Adrenal gland (tissue), 5 donors: ENCODE measurements at regions not wholly inside any gene's neighbourhood (a gene's known extent, or its start where the extent isn't known, plus 50 kb on each side); places are given as distances from the start of the nearest gene placed in this dataset.

Source experiments
- POLR2A ChIP-seq, 2 donors: fragments of 450-650 bp; IDR thresholded peaks; one replicate each; pipeline ENCODE4 v1.6.1; 2017; ENCODE audit warnings: antibody characterized with exemption in 2 of 2, mild to moderate bottlenecking in 2 of 2, moderate library complexity in 1 of 2
- TF ChIP-seq, protein P1 (sequence below), 6 experiments: fragments of 450-650 bp in 4 of 6; fragments of 200-600 bp in 2 of 6; sonication (generic) in 1 of 6; IDR thresholded peaks; 1 replicate in 5 of 6; 2 replicates in 1 of 6; pipeline versions ENCODE4 v1.5.1 to v1.8.0; 2016 to 2021; ENCODE audit warnings: antibody characterized with exemption in 6 of 6, mild to moderate bottlenecking in 2 of 6, moderate library complexity in 1 of 6
- donor health status: DM: no; HTN: no; CAD: no.

GRCh38 chr1:232137066-232137465, 492.9 kb downstream of the SIPA1L2 start:
- TF ChIP-seq, protein P1, sequence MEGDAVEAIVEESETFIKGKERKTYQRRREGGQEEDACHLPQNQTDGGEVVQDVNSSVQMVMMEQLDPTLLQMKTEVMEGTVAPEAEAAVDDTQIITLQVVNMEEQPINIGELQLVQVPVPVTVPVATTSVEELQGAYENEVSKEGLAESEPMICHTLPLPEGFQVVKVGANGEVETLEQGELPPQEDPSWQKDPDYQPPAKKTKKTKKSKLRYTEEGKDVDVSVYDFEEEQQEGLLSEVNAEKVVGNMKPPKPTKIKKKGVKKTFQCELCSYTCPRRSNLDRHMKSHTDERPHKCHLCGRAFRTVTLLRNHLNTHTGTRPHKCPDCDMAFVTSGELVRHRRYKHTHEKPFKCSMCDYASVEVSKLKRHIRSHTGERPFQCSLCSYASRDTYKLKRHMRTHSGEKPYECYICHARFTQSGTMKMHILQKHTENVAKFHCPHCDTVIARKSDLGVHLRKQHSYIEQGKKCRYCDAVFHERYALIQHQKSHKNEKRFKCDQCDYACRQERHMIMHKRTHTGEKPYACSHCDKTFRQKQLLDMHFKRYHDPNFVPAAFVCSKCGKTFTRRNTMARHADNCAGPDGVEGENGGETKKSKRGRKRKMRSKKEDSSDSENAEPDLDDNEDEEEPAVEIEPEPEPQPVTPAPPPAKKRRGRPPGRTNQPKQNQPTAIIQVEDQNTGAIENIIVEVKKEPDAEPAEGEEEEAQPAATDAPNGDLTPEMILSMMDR (IDR thresholded peaks at IDR 0.05) = no peak
- TF ChIP-seq POLR2A (IDR thresholded peaks at IDR 0.05) = no peak
